GM12891 (cell line): ENCODE measurements at regions not wholly inside any gene's neighbourhood (a gene's known extent, or its start where the extent isn't known, plus 50 kb on each side); places are given as distances from the start of the nearest gene placed in this dataset.

Experiments
- POLR2A ChIP-seq: IDR thresholded peaks from 2 replicates; pipeline ENCODE4 v1.6.1; 2011; ENCODE audit warnings: low read depth, low read length, control low read depth
- POLR2AphosphoS5 ChIP-seq: IDR thresholded peaks from 2 replicates; pipeline ENCODE4 v1.6.1; 2011; ENCODE audit warnings: low read depth, low read length, control low read depth

GRCh38 chr2:160907738-160908137 is 252.5 kb upstream of the TANK start:
- TF ChIP-seq POLR2AphosphoS5 (no peak), POLR2A (no peak)
